K562 (cell line): ENCODE measurements at regions not wholly inside any gene's neighbourhood (a gene's known extent, or its start where the extent isn't known, plus 50 kb on each side); places are given as distances from the start of the nearest gene placed in this dataset.
A peak's percentile ranks its signal among the peaks of the same experiment; 100 is the strongest.
"Not testable (repeated sequence)": the region's sequence is repeated elsewhere in the genome, so short reads cannot be mapped to it uniquely, and the experiment has no call there.

Source experiments
- ATAC-seq: fragments of 200-7000 bp; cut with Tn5 transposase; 3 replicates; pipeline ENCODE4 v1.9.1; 2020; ENCODE audit warnings: moderate library complexity
- BruUV-seq: library from RNA; stranded (reverse); fragments of 400-500 nt; replicated peaks from 2 replicates; lab custom pipeline; 2021; lab: Mats Ljungman, UMichigan
- CTCF ChIA-PET: fragments of 300-600 bp; formaldehyde crosslinking; extraction: SDS; loops from one replicate; lab custom pipeline; 2021; ENCODE audit warnings: low intra/inter-chr PET ratio; lab: Yijun Ruan, JAX
- POLR2A ChIA-PET: fragments of 300-600, 350-650 bp; sonication (Branson Sonifier 250); formaldehyde crosslinking; extraction: SDS; loops from one replicate; lab custom pipeline; 2021; ENCODE audit warnings: antibody characterized with exemption, inconsistent platforms; lab: Yijun Ruan, JAX
- DNase-seq, 4 experiments: peaks; one replicate each; pipeline versions ENCODE4 v3.0.0 to v3.0.0-alpha.2; 2011 to 2018; ENCODE audit warnings: low spot score in 3 of 4, mixed read lengths in 3 of 4; ENCODE audit errors: extremely low read depth in 1 of 4
- FAIRE-seq: peaks from 2 replicates; lab custom pipeline; 2011; peaks lifted over from hg19 to GRCh38; lab: Jason Lieb, UNC
- H2AFZ ChIP-seq: 2 replicates; pipeline ENCODE4 v1.6.0; 2011; ENCODE audit warnings: low read depth, low read length, control low read depth, inconsistent platforms
- H3K27ac ChIP-seq: fragments of 200-600 bp; 3 replicates; pipeline ENCODE4 v1.8.0; 2011; ENCODE audit warnings: low read depth, mild to moderate bottlenecking, control low read depth, inconsistent platforms, low read length, moderate library complexity, mixed read lengths; ENCODE audit errors: extremely low read depth
- H3K27me3 ChIP-seq, 2 experiments: fragments of 300-600 bp in 1 of 2; 2 replicates in 1 of 2; 3 replicates in 1 of 2; pipeline versions ENCODE4 v1.6.0 to v1.8.0; 2011; ENCODE audit warnings: inconsistent platforms in 2 of 2, low read length in 2 of 2, mild to moderate bottlenecking in 1 of 2, mixed read lengths in 1 of 2, moderate library complexity in 1 of 2; ENCODE audit not compliant: control insufficient read depth in 2 of 2, insufficient read depth in 2 of 2
- H3K36me3 ChIP-seq: fragments of 300-600 bp; 3 replicates; pipeline ENCODE4 v1.8.0; 2011; ENCODE audit warnings: mild to moderate bottlenecking, low read length, inconsistent platforms; ENCODE audit not compliant: control insufficient read depth, insufficient read depth
- H3K4me1 ChIP-seq, 2 experiments: fragments of 200-600 bp in 1 of 2; replicated peaks in 1 of 2; 2 replicates in 1 of 2; 3 replicates in 1 of 2; pipeline versions ENCODE4 v1.5.1 to v1.8.0; 2011; ENCODE audit warnings: inconsistent platforms in 2 of 2, low read length in 2 of 2, mild to moderate bottlenecking in 1 of 2, mixed read lengths in 1 of 2, moderate library complexity in 1 of 2; ENCODE audit not compliant: control insufficient read depth in 2 of 2, insufficient read depth in 2 of 2
- H3K4me2 ChIP-seq: 2 replicates; pipeline ENCODE4 v1.6.1; 2011; ENCODE audit warnings: low read length, control low read depth, inconsistent platforms, mixed read lengths; ENCODE audit not compliant: insufficient read depth
- H3K4me3 ChIP-seq: fragments of 200-600 bp; sonication (generic), shearing (Covaris generic); 2 replicates; pipeline ENCODE4 v1.5.1; 2016; ENCODE audit warnings: control low read depth, inconsistent platforms
- H3K79me2 ChIP-seq: fragments of 200-600 bp; 3 replicates; pipeline ENCODE4 v1.8.0; 2011; ENCODE audit warnings: low read length, inconsistent platforms; ENCODE audit not compliant: control insufficient read depth, insufficient read depth
- H3K9ac ChIP-seq, 2 experiments: 2 replicates each; pipeline versions ENCODE4 v1.6.0 to v1.6.1; 2011; ENCODE audit warnings: low read depth in 2 of 2, low read length in 2 of 2, control low read depth in 1 of 2, inconsistent platforms in 1 of 2, mild to moderate bottlenecking in 1 of 2, mixed read lengths in 1 of 2; ENCODE audit not compliant: insufficient read depth in 1 of 2
- H3K9me1 ChIP-seq: one replicate; pipeline ENCODE4 v1.6.0; 2011; ENCODE audit warnings: inconsistent platforms, mild to moderate bottlenecking, low read length, moderate library complexity; ENCODE audit not compliant: control insufficient read depth, insufficient read depth
- H3K9me3 ChIP-seq: replicated peaks from 2 replicates; pipeline ENCODE4 v1.5.1; 2011; ENCODE audit warnings: low read depth, low read length, inconsistent platforms; ENCODE audit not compliant: control insufficient read depth, insufficient read depth
- H4K20me1 ChIP-seq: replicated peaks from 2 replicates; pipeline ENCODE4 v1.6.1; 2011; ENCODE audit warnings: low read length, inconsistent platforms, mixed read lengths; ENCODE audit not compliant: control insufficient read depth, insufficient read depth
- ARHGAP35 ChIP-seq: fragments of 450-650 bp; IDR thresholded peaks from 2 replicates; pipeline ENCODE4 v1.6.1; 2018; ENCODE audit not compliant: partially characterized antibody
- ARID1B ChIP-seq: fragments of 450-650 bp; IDR thresholded peaks from 2 replicates; pipeline ENCODE4 v1.6.1; 2016; ENCODE audit warnings: antibody characterized with exemption, mild to moderate bottlenecking, inconsistent platforms
- CEBPB ChIP-seq: fragments of 450-650 bp; IDR thresholded peaks from 2 replicates; pipeline ENCODE4 v1.6.1; 2016; ENCODE audit warnings: missing genetic modification characterization, missing compliant biosample characterization
- CXXC5 ChIP-seq: fragments of 250-450 bp; sonication (Bioruptor Pico); IDR thresholded peaks from 2 replicates; pipeline ENCODE4 v1.8.0; 2022; ENCODE audit warnings: inconsistent platforms, mild to moderate bottlenecking, moderate library complexity
- DMBX1 ChIP-seq: fragments of 250-450 bp; sonication (Bioruptor Pico); IDR thresholded peaks from 2 replicates; pipeline ENCODE4 v1.8.0; 2022; ENCODE audit warnings: inconsistent platforms, mild to moderate bottlenecking, moderate library complexity, borderline replicate concordance
- E2F8 ChIP-seq: fragments of 450-650 bp; IDR thresholded peaks from 2 replicates; pipeline ENCODE4 v1.7.1; 2018; ENCODE audit warnings: mild to moderate bottlenecking, low read depth; ENCODE audit not compliant: partially characterized antibody
- HDAC3 ChIP-seq: fragments of 450-650 bp; IDR thresholded peaks from 2 replicates; pipeline ENCODE4 v1.6.1; 2018; ENCODE audit warnings: borderline replicate concordance, mild to moderate bottlenecking, moderate library complexity; ENCODE audit not compliant: partially characterized antibody
- HSF4 ChIP-seq: fragments of 250-450 bp; sonication (Bioruptor Pico); IDR thresholded peaks from 2 replicates; pipeline ENCODE4 v2.1.2; 2022; ENCODE audit warnings: mild to moderate bottlenecking, moderate library complexity, borderline replicate concordance
- JUN ChIP-seq, 2 experiments: sonication (generic) in 1 of 2; formaldehyde crosslinking in 1 of 2; IDR thresholded peaks; 2 replicates each; pipeline versions ENCODE4 v1.6.1 to v1.8.0; 2012 to 2022; ENCODE audit warnings: borderline replicate concordance in 2 of 2, mild to moderate bottlenecking in 2 of 2, improper control_type of control experiment in 1 of 2, low read depth in 1 of 2, low read length in 1 of 2, missing genetic modification reagents in 1 of 2
- JUND ChIP-seq, 2 experiments: IDR thresholded peaks; 2 replicates in 1 of 2; 3 replicates in 1 of 2; pipeline ENCODE4 v1.6.1; 2011; ENCODE audit warnings: borderline replicate concordance in 2 of 2, low read depth in 2 of 2, low read length in 2 of 2, improper control_type of control experiment in 1 of 2, missing biosample characterization in 1 of 2, missing genetic modification characterization in 1 of 2, missing genetic modification reagents in 1 of 2
- NCOR1 ChIP-seq: fragments of 450-650 bp; IDR thresholded peaks from 2 replicates; pipeline ENCODE4 v1.6.1; 2016; ENCODE audit warnings: mild to moderate bottlenecking, moderate library complexity
- ZFP30 ChIP-seq: fragments of 250-450 bp; sonication (Bioruptor Pico); IDR thresholded peaks from 2 replicates; pipeline ENCODE4 v1.8.0; 2022; ENCODE audit warnings: moderate library complexity, mild to moderate bottlenecking, inconsistent platforms, borderline replicate concordance
- WGBS: fragments of 100-300 bp; shearing (Covaris generic); methylation state at CpG from one replicate; pipeline ENCODE4 v1.1.6; 2016; ENCODE audit warnings: low coverage, mixed read lengths; ENCODE audit not compliant: insufficient coverage; ENCODE audit errors: missing lambda C conversion rate; 5-methylcytosine and 5-hydroxymethylcytosine counted together
- in situ Hi-C: fragments of 300-500 bp; cut with MboI; formaldehyde crosslinking; loops from 4 replicates; pipeline ENCODE4 v1.15.0; 2018; ENCODE audit warnings: inconsistent platforms, mixed read lengths
- intact Hi-C: fragments of 100-400 bp; cut with micrococcal nuclease; formaldehyde crosslinking; loops from 2 replicates; pipeline ENCODE4 v1.14.2; 2022

- H3K36me3 ChIP-seq, H3K9me3 ChIP-seq, CTCF ChIA-PET, H3K4me2 ChIP-seq, H3K9me1 ChIP-seq, H3K9ac ChIP-seq, FAIRE-seq, H2AFZ ChIP-seq, DNase-seq, in situ Hi-C loops, H3K27ac ChIP-seq, H3K4me3 ChIP-seq, intact Hi-C loops, H3K79me2 ChIP-seq, BruUV-seq, ATAC-seq, H4K20me1 ChIP-seq: not testable (repeated sequence)
- POLR2A ChIA-PET: interaction anchor here (0.8 kb wide), 1 partner anchor 9 kb away, joined by 3 read pairs; no protein-coding TSS in a partner anchor
- Histone ChIP-seq H3K4me1 (peaks cover 9 to 10% of the 10 kb centered on the region in 2 experiments; a peak in 4 of 5 replicates), H3K27me3 (peaks cover 26 to 45% of the 10 kb centered on the region in 2 experiments)
- WGBS: 42% methylated on average over 10 of the region's 10 CpGs
- TF ChIP-seq CEBPB (tag): peak; percentile 71
Observed at GRCh38 chr1:43014579-43014978, 55.9 kb upstream of the SLC2A1 start.

DNA sequence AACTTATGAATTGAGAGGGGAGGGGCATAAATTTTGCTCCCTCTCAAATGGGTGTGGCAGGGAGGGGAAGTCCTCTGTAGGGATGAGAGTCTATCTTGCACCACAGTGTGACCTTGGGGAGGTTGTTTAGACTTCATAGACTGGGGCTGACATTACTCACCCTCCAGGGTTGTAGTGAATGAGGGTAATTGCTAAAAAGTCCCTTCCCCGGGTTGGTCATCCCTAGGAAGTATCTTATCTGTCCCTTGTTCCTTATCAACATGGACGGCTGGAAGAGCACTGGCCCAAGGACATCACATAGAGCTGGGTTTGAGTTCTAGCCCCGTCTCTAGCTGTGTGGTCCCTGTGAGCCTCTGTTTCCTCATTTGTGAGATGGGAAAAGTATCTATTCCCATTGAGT is 52.4 kb upstream of the SLC2A1 start:
- no TSS peak for BruUV-seq
- no peaks in the 10 kb centered on the region for H3K9me1 ChIP-seq
- H3K4me2 ChIP-seq: peak overlapping the region; percentile 28
- ATAC-seq: peak; percentile 72
- H3K9ac ChIP-seq: no peak overlapping the region
- H3K36me3 ChIP-seq: no peaks in the 10 kb centered on the region
- FAIRE-seq: peak; percentile 78
- H2AFZ ChIP-seq: peak overlapping the region; percentile 6; the same call in 1 of the 2 replicates
- intact Hi-C loops: no loop called here
- in situ Hi-C loops: no loop called here
- peaks cover 8 to 21% of the 10 kb centered on the region in 2 experiments; a peak in 3 of 5 replicates for H3K27me3 ChIP-seq
- no peaks in the 10 kb centered on the region for H3K9me3 ChIP-seq
- no peak overlapping the region; the same call in 2 of the 3 replicates for H3K27ac ChIP-seq
- peak; percentile 60 to 72 (median 68) for DNase-seq
- ChIA-PET POLR2A (interaction anchor here (0.5 to 1.0 kb wide), 2 partner anchors 11 to 36 kb away, joined by 3 read pairs; no protein-coding TSS in a partner anchor), CTCF (no interaction called here)
- no peaks in the 10 kb centered on the region for H4K20me1 ChIP-seq
- WGBS: 2% methylated on average over 3 of the region's 3 CpGs
- no peak overlapping the region for H3K4me3 ChIP-seq
- peaks cover 30 to 39% of the 10 kb centered on the region in 2 experiments for H3K4me1 ChIP-seq
- no peaks in the 10 kb centered on the region for H3K79me2 ChIP-seq
- TF ChIP-seq E2F8: no peak
- TF ChIP-seq JUND (IDR thresholded peaks at IDR 0.05; ENCODE audit: borderline replicate concordance, low read depth, low read length): 0 out of 2 replicates have a peak, but pooled peaks have one; percentile 35
- TF ChIP-seq JUND (tag; IDR thresholded peaks at IDR 0.05; ENCODE audit: borderline replicate concordance, low read depth, low read length): peak; percentile 68; the same call in 1 of the 3 replicates
- no peak for TF ChIP-seq JUN (IDR thresholded peaks at IDR 0.05; ENCODE audit: borderline replicate concordance, low read depth, low read length)
- TF ChIP-seq JUN (CRISPR knock-in tag; IDR thresholded peaks at IDR 0.05; ENCODE audit: borderline replicate concordance): no peak
- no peak for TF ChIP-seq DMBX1 (CRISPR knock-in tag)
- TF ChIP-seq CXXC5: no peak
- TF ChIP-seq ARID1B: peak; percentile 77
- no peak for TF ChIP-seq ZFP30 (CRISPR knock-in tag)
- peak; percentile 60 for TF ChIP-seq HDAC3
- no peak for TF ChIP-seq ARHGAP35
- no peak for TF ChIP-seq HSF4
- TF ChIP-seq NCOR1: peak; percentile 45; the same call in 1 of the 2 replicates
